H1 (cell line): ENCODE measurements at regions not wholly inside any gene's neighbourhood (a gene's known extent, or its start where the extent isn't known, plus 50 kb on each side); places are given as distances from the start of the nearest gene placed in this dataset.

Source experiments
- CTCF ChIA-PET: fragments of 300-600 bp; sonication (Branson Sonifier 250); formaldehyde crosslinking; loops from one replicate; lab custom pipeline; 2021; ENCODE audit not compliant: partially characterized antibody; lab: Charles Lee
- POLR2A ChIA-PET: fragments of 300-600 bp; sonication (Branson Sonifier 250); formaldehyde crosslinking; loops from one replicate; lab custom pipeline; 2021; ENCODE audit warnings: inconsistent platforms; ENCODE audit not compliant: partially characterized antibody; lab: Charles Lee
- DNase-seq, 2 experiments: peaks; one replicate each; pipeline versions ENCODE4 v3.0.0 to v3.0.0-alpha.2; 2010 to 2022; ENCODE audit warnings: low spot score in 2 of 2, low read depth in 1 of 2, mixed read lengths in 1 of 2
- FAIRE-seq: peaks from 2 replicates; lab custom pipeline; 2011; peaks lifted over from hg19 to GRCh38; lab: Jason Lieb, UNC
- H2AFZ ChIP-seq: 2 replicates; pipeline ENCODE4 v1.8.1; 2012; ENCODE audit warnings: low read length, inconsistent platforms
- H2AK5ac ChIP-seq: 2 replicates; pipeline ENCODE4 v1.6.1; 2013; ENCODE audit warnings: low read depth, low read length
- H2BK120ac ChIP-seq: replicated peaks from 2 replicates; pipeline ENCODE3; 2013; ENCODE audit warnings: low read depth, low read length, inconsistent platforms
- H2BK12ac ChIP-seq: 2 replicates; pipeline ENCODE4 v1.6.1; 2013; ENCODE audit warnings: low read depth, low read length
- H2BK15ac ChIP-seq: 2 replicates; pipeline ENCODE4 v1.6.1; 2013; ENCODE audit warnings: low read length
- H2BK20ac ChIP-seq: 2 replicates; pipeline ENCODE4 v1.6.1; 2013; ENCODE audit warnings: low read length
- H2BK5ac ChIP-seq: 2 replicates; pipeline ENCODE4 v1.6.1; 2013; ENCODE audit warnings: low read depth, low read length
- H3K14ac ChIP-seq: 2 replicates; pipeline ENCODE4 v1.6.1; 2013; ENCODE audit warnings: inconsistent platforms; ENCODE audit not compliant: insufficient read length
- H3K18ac ChIP-seq: 2 replicates; pipeline ENCODE4 v1.6.1; 2013; ENCODE audit warnings: low read length; ENCODE audit errors: extremely low read depth
- H3K23ac ChIP-seq: 2 replicates; pipeline ENCODE4 v1.6.1; 2013; ENCODE audit warnings: inconsistent platforms; ENCODE audit not compliant: insufficient read length
- H3K23me2 ChIP-seq: 2 replicates; pipeline ENCODE4 v1.6.1; 2013; ENCODE audit warnings: low read depth, low read length
- H3K27ac ChIP-seq: 2 replicates; pipeline ENCODE4 v1.6.1; 2011; ENCODE audit warnings: low read depth, low read length, inconsistent platforms
- H3K27me3 ChIP-seq, 4 experiments: replicated peaks in 1 of 4; 1 replicate in 1 of 4; 2 replicates in 3 of 4; pipeline versions ENCODE4 v1.6.1 to v1.8.1; 2011 to 2013; ENCODE audit warnings: low read length in 3 of 4, mild to moderate bottlenecking in 3 of 4, inconsistent platforms in 2 of 4, mixed read lengths in 2 of 4, moderate library complexity in 1 of 4; ENCODE audit not compliant: control insufficient read depth in 3 of 4, insufficient read depth in 3 of 4; ENCODE audit errors: extremely low read depth in 1 of 4
- H3K36me3 ChIP-seq, 4 experiments: 2 replicates each; pipeline versions ENCODE4 v1.6.1 to v1.8.1; 2011 to 2013; ENCODE audit warnings: mild to moderate bottlenecking in 4 of 4, low read length in 3 of 4, moderate library complexity in 2 of 4, control low read depth in 1 of 4, inconsistent platforms in 1 of 4; ENCODE audit not compliant: insufficient read depth in 4 of 4, control insufficient read depth in 2 of 4
- H3K4ac ChIP-seq: replicated peaks from 2 replicates; pipeline ENCODE3; 2013; ENCODE audit warnings: low read length, low read depth, mixed read lengths, inconsistent platforms; ENCODE audit not compliant: insufficient read length
- H3K4me1 ChIP-seq, 4 experiments: replicated peaks in 1 of 4; 1 replicate in 1 of 4; 2 replicates in 3 of 4; pipeline versions ENCODE4 v1.6.1 to v1.8.1; 2011 to 2013; ENCODE audit warnings: low read length in 3 of 4, inconsistent platforms in 2 of 4, mixed read lengths in 1 of 4; ENCODE audit not compliant: insufficient read depth in 4 of 4, control insufficient read depth in 3 of 4
- H3K4me2 ChIP-seq, 2 experiments: 2 replicates each; pipeline versions ENCODE4 v1.6.1 to v1.8.1; 2011 to 2013; ENCODE audit warnings: low read depth in 2 of 2, low read length in 2 of 2, control low read depth in 1 of 2, inconsistent platforms in 1 of 2, mild to moderate bottlenecking in 1 of 2; ENCODE audit not compliant: insufficient read depth in 1 of 2
- H3K4me3 ChIP-seq, 4 experiments: fragments of 200-600, 300-600 bp in 1 of 4; sonication (generic), shearing (Covaris generic), sonication (Bioruptor Twin) in 1 of 4; 2 replicates each; pipeline versions ENCODE4 v1.5.1 to v1.8.1; 2011 to 2016; ENCODE audit warnings: low read length in 4 of 4, low read depth in 3 of 4, control low read depth in 2 of 4, inconsistent platforms in 2 of 4, mild to moderate bottlenecking in 2 of 4, mixed read lengths in 1 of 4, moderate library complexity in 1 of 4; ENCODE audit not compliant: insufficient read depth in 2 of 4; ENCODE audit errors: extremely low read depth in 1 of 4
- H3K56ac ChIP-seq: replicated peaks from 2 replicates; pipeline ENCODE3; 2013; ENCODE audit warnings: low read depth, mild to moderate bottlenecking, mixed read lengths, low read length, inconsistent platforms; ENCODE audit not compliant: insufficient read length
- H3K79me1 ChIP-seq: 2 replicates; pipeline ENCODE4 v1.6.1; 2013; ENCODE audit warnings: low read depth, low read length, control low read depth
- H3K79me2 ChIP-seq, 2 experiments: 2 replicates each; pipeline versions ENCODE4 v1.6.1 to v1.8.1; 2012 to 2013; ENCODE audit warnings: low read length in 2 of 2, mild to moderate bottlenecking in 2 of 2, inconsistent platforms in 1 of 2; ENCODE audit not compliant: insufficient read depth in 2 of 2, control insufficient read depth in 1 of 2
- H3K9ac ChIP-seq, 4 experiments: replicated peaks in 1 of 4; 1 replicate in 1 of 4; 2 replicates in 3 of 4; pipeline versions ENCODE4 v1.6.1 to v1.8.1; 2011 to 2013; ENCODE audit warnings: low read depth in 3 of 4, low read length in 3 of 4, control low read depth in 2 of 4, mild to moderate bottlenecking in 2 of 4, moderate library complexity in 2 of 4, inconsistent platforms in 1 of 4; ENCODE audit errors: extremely low read depth in 1 of 4
- H3K9me3 ChIP-seq, 2 experiments: 2 replicates each; pipeline versions ENCODE4 v1.6.1 to v1.8.1; 2012 to 2013; ENCODE audit warnings: mild to moderate bottlenecking in 2 of 2, moderate library complexity in 2 of 2, control low read depth in 1 of 2, inconsistent platforms in 1 of 2, low read depth in 1 of 2, low read length in 1 of 2, mixed read lengths in 1 of 2; ENCODE audit not compliant: insufficient read depth in 2 of 2
- H4K20me1 ChIP-seq, 2 experiments: replicated peaks in 1 of 2; 2 replicates each; pipeline versions ENCODE3 to v1.8.1; 2011 to 2013; ENCODE audit warnings: inconsistent platforms in 2 of 2, low read length in 2 of 2, mild to moderate bottlenecking in 1 of 2; ENCODE audit not compliant: insufficient read depth in 2 of 2, control insufficient read depth in 1 of 2
- H4K5ac ChIP-seq: 2 replicates; pipeline ENCODE4 v1.6.1; 2013; ENCODE audit warnings: low read length, low read depth, mixed read lengths, inconsistent platforms; ENCODE audit not compliant: insufficient read length
- H4K8ac ChIP-seq: 2 replicates; pipeline ENCODE4 v1.8.0; 2013; ENCODE audit warnings: mild to moderate bottlenecking, moderate library complexity, low read length, inconsistent platforms; ENCODE audit not compliant: insufficient read depth; ENCODE audit errors: extremely low read depth
- H4K91ac ChIP-seq: replicated peaks from 2 replicates; pipeline ENCODE3; 2013; ENCODE audit warnings: low read length, mixed read lengths, inconsistent platforms; ENCODE audit not compliant: insufficient read length
- NRF1 ChIP-seq: IDR thresholded peaks from 2 replicates; pipeline ENCODE4 v1.6.1; 2011; ENCODE audit warnings: mild to moderate bottlenecking, low read depth, low read length, improper control_type of control experiment
- POLR2AphosphoS5 ChIP-seq: IDR thresholded peaks from 2 replicates; pipeline ENCODE4 v1.6.1; 2011; ENCODE audit warnings: low read depth, low read length
- RNF2 ChIP-seq: fragments of 200-900, 300-1000 bp; sonication (generic); IDR thresholded peaks from 2 replicates; pipeline ENCODE4 v1.7.1; 2016; ENCODE audit warnings: borderline replicate concordance, low read depth, mild to moderate bottlenecking, antibody characterized with exemption, low read length; ENCODE audit not compliant: poor library complexity, severe bottlenecking; ENCODE audit errors: missing control alignments
- SRF ChIP-seq: IDR thresholded peaks from 2 replicates; pipeline ENCODE4 v1.6.1; 2011; ENCODE audit warnings: mild to moderate bottlenecking, low read depth, low read length, moderate library complexity
- SUZ12 ChIP-seq: fragments of 200-600 bp; sonication (generic); IDR thresholded peaks from 2 replicates; pipeline ENCODE4 v1.6.1; 2012; ENCODE audit warnings: mild to moderate bottlenecking, inconsistent platforms, low read length, moderate library complexity, mixed read lengths
- WGBS, 2 experiments: shearing (Covaris generic) in 1 of 2; methylation state at CpG; one replicate each; pipeline versions ENCODE4 v1.1.6 to v1.1.7; 2013 to 2015; ENCODE audit warnings: low lambda C conversion rate in 2 of 2, mixed read lengths in 2 of 2, inconsistent platforms in 1 of 2, low coverage in 1 of 2, missing lambda C conversion rate in 1 of 2; ENCODE audit not compliant: insufficient replicate concordance in 2 of 2, insufficient coverage in 1 of 2, insufficient read length in 1 of 2; ENCODE audit errors: extremely low coverage in 1 of 2, missing lambda C conversion rate in 1 of 2; 5-methylcytosine and 5-hydroxymethylcytosine counted together

DNA sequence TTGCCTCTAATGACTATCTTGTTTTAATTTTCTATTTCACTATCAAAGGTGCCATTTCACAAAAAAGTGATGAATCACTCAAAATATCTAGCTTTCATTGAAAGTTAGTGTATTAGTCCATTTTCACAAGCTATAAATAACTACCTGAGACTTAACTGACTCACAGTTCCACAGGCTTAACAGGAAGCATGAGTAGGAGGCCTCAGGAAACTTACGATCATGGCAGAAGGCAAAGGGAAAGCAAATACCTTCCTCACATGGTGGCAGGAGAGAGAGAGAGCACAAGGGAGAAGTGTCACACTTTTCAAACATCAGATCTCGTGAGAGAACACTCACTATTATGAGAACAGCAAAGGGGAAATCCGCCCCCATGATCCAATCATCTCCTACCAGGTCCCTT lies 1220.4 kb upstream of the ZEB2 start:
- H3K23ac ChIP-seq = no peak overlapping the region
- H4K91ac ChIP-seq = no peak overlapping the region
- H3K4me2 ChIP-seq = no peak overlapping the region
- ChIA-PET CTCF (interaction anchor here (0.7 to 1.3 kb wide), 2 partner anchors 11 to 939 kb away, joined by 4 read pairs; no protein-coding TSS in a partner anchor), POLR2A (no interaction called here)
- H2BK120ac ChIP-seq = no peak overlapping the region
- no peak overlapping the region for H3K4me3 ChIP-seq
- no peak overlapping the region for H3K56ac ChIP-seq
- H3K27ac ChIP-seq = no peak overlapping the region
- H3K4ac ChIP-seq = no peak overlapping the region
- no peak overlapping the region for H2BK12ac ChIP-seq
- H2BK5ac ChIP-seq = no peak overlapping the region
- H3K36me3 ChIP-seq = no peaks in the 10 kb centered on the region
- no peaks in the 10 kb centered on the region for H3K79me1 ChIP-seq
- H4K5ac ChIP-seq = no peak overlapping the region
- H3K23me2 ChIP-seq = no peaks in the 10 kb centered on the region
- H3K18ac ChIP-seq = no peak overlapping the region
- no peaks in the 10 kb centered on the region for H3K27me3 ChIP-seq
- H3K9me3 ChIP-seq = no peaks in the 10 kb centered on the region
- no peaks in the 10 kb centered on the region for H3K79me2 ChIP-seq
- H2AFZ ChIP-seq = no peak overlapping the region; the same call in 1 of the 2 replicates
- DNase-seq = no peak
- no peak overlapping the region for H2BK15ac ChIP-seq
- WGBS, 2 experiments = 86% methylated on average over 3 of the region's 3 CpGs; no CpG with 5 or more reads in 1 of the 2 experiments
- H4K20me1 ChIP-seq = no peaks in the 10 kb centered on the region
- H3K14ac ChIP-seq = no peak overlapping the region
- no peak overlapping the region for H3K9ac ChIP-seq
- no peaks in the 10 kb centered on the region for H3K4me1 ChIP-seq
- H2AK5ac ChIP-seq = no peak overlapping the region
- H2BK20ac ChIP-seq = no peak overlapping the region
- FAIRE-seq = no peak
- no peak overlapping the region for H4K8ac ChIP-seq
- TF ChIP-seq SUZ12 = no peak
- TF ChIP-seq NRF1 = no peak
- no peak for TF ChIP-seq POLR2AphosphoS5
- TF ChIP-seq RNF2 = no peak
- no peak for TF ChIP-seq SRF
